Neural progenitor cell (in vitro differentiated cells): ENCODE measurements at regions not wholly inside any gene's neighbourhood (a gene's known extent, or its start where the extent isn't known, plus 50 kb on each side); places are given as distances from the start of the nearest gene placed in this dataset.

Experiments
- EZH2phosphoT487 ChIP-seq: fragments of 200-600 bp; sonication (generic); IDR thresholded peaks from 2 replicates; pipeline ENCODE4 v1.6.1; 2017; ENCODE audit warnings: antibody characterized with exemption
- TF ChIP-seq, protein P1 (sequence below): fragments of 200-600 bp; sonication (generic); IDR thresholded peaks from 2 replicates; pipeline ENCODE4 v1.5.1; 2017; ENCODE audit warnings: antibody characterized with exemption, mild to moderate bottlenecking

DNA sequence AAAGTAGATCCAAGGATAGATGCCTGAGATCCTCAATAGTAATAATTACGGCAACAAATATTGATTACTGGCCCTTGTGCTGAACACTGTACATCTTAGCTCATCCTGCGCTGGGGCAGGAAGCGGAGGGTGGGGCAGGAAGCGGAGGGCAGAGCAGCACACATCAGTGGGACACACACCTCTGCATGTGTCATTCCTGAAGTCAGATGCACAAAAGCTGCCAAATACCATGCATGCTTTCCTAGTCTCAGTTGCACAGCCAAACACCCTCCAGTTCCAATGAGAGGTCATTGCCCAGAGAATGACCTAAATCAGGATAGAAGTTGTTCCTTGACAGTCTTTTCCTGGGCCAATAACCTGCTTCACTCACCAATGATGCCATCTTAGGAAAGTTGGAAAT, 74.4 kb upstream of the FOXC1 start:
- TF ChIP-seq, protein P1, sequence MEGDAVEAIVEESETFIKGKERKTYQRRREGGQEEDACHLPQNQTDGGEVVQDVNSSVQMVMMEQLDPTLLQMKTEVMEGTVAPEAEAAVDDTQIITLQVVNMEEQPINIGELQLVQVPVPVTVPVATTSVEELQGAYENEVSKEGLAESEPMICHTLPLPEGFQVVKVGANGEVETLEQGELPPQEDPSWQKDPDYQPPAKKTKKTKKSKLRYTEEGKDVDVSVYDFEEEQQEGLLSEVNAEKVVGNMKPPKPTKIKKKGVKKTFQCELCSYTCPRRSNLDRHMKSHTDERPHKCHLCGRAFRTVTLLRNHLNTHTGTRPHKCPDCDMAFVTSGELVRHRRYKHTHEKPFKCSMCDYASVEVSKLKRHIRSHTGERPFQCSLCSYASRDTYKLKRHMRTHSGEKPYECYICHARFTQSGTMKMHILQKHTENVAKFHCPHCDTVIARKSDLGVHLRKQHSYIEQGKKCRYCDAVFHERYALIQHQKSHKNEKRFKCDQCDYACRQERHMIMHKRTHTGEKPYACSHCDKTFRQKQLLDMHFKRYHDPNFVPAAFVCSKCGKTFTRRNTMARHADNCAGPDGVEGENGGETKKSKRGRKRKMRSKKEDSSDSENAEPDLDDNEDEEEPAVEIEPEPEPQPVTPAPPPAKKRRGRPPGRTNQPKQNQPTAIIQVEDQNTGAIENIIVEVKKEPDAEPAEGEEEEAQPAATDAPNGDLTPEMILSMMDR = no peak
- TF ChIP-seq EZH2phosphoT487 = no peak
